ENCODE measurements at regions not wholly inside any gene's neighbourhood (a gene's known extent, or its start where the extent isn't known, plus 50 kb on each side); places are given as distances from the start of the nearest gene placed in this dataset.

GRCh38 chr16:86089334-86089900 lies 190.5 kb downstream of the IRF8 start:
- DNase-seq (ENCODE audit: insufficient read length) (no peak), FAIRE-seq (no peak)
- TF ChIP-seq POLR2A (IDR thresholded peaks at IDR 0.05; ENCODE audit: low read depth, low read length) = no peak
- TF ChIP-seq POLR2AphosphoS5 (IDR thresholded peaks at IDR 0.05; ENCODE audit: low read depth, low read length) = no peak
- TF ChIP-seq TAF1 (IDR thresholded peaks at IDR 0.05; ENCODE audit: borderline replicate concordance, low read depth, low read length) = no peak

DNA sequence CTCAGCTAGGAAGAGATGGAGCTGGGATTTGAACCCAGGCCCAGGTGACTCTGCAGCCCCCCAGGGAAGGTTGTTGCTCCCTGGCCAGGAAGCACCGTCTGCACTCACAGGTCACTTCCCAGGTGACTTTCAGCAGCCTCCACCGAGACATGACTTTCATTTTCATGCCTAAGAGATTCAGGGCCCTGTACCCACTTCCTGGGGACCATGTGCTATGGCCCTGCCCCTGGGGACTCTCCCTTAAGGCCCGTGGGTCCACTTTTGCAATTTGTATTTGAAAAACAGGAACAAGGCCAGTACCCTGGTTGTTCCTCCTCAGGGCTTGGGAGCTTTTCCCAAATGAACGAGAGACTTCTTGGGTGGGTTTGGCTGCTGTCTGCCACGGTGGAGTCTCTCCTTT lies 191.0 kb downstream of the IRF8 start:
- no peak for TF ChIP-seq POLR2AphosphoS5 (IDR thresholded peaks at IDR 0.05; ENCODE audit: low read depth, low read length)
- FAIRE-seq = no peak

DNA sequence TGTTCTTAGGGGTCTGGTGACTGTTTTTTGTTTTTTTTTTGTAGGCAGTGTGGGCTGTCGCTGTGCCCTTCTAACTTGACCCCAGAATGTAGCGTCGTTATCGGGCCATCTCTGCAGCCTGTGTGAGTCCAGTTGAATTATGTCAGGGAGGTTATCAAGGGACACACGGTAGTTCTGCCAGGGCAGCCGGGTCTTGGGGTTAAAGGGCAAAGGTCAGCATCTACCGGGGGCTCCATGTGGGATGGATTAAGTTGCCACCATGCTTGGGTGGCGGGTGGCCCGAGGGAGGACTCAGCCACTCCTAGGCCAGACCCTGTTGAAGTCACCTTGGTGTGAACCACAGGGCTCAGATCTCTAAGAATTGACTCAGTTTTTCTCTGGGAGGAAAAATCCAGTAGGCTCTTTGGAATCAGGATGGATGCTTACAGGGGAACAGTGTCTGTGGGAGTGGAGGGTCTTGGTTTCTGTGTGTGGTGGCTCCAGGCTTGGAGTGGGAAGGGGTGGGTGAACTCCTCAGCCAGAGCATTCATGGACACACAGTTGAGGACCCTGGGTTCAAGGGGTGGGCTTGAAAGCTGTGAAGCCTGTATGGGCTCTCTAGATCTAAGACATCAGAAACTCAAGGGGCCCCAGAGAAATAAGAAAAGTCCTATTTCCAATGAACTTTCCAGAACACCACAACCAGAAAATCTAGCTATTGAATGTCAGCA lies 191.7 kb downstream of the IRF8 start:
- TF ChIP-seq POLR2A (IDR thresholded peaks at IDR 0.05; ENCODE audit: low read depth, low read length) (no peak), TAF1 (IDR thresholded peaks at IDR 0.05; ENCODE audit: borderline replicate concordance, low read depth, low read length) (no peak), POLR2AphosphoS5 (IDR thresholded peaks at IDR 0.05; ENCODE audit: low read depth, low read length) (no peak)
- no peak for FAIRE-seq
- DNase-seq (ENCODE audit: insufficient read length) = no peak

More for the DNA sequence above, 191.0 kb downstream of the IRF8 start:
- DNase-seq (ENCODE audit: insufficient read length) = peak; percentile 37

DNA sequence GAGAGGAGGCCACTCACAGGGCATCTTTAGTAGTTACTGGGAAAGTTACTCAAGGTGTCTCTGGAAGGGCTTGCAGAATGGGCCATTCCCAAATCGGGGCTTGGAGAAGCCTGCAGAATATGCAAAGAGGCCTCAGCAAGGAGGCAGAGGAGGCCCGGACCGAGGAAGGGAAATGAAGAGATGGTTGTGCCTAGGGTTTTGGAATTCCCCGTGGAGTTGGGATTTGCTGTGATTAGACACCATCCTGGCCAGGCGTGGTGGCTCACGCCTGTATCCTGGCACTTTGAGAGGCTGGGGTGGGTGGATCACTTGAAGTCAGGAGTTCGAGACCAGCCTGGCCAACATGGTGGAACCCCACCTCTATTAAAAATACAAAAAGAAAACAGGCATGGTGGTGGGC lies 193.0 kb downstream of the IRF8 start:
- TF ChIP-seq TAF1 (IDR thresholded peaks at IDR 0.05; ENCODE audit: borderline replicate concordance, low read depth, low read length) (no peak), POLR2AphosphoS5 (IDR thresholded peaks at IDR 0.05; ENCODE audit: low read depth, low read length) (no peak), POLR2A (IDR thresholded peaks at IDR 0.05; ENCODE audit: low read depth, low read length) (no peak)
- no peak for FAIRE-seq
- DNase-seq (ENCODE audit: insufficient read length) = no peak

DNA sequence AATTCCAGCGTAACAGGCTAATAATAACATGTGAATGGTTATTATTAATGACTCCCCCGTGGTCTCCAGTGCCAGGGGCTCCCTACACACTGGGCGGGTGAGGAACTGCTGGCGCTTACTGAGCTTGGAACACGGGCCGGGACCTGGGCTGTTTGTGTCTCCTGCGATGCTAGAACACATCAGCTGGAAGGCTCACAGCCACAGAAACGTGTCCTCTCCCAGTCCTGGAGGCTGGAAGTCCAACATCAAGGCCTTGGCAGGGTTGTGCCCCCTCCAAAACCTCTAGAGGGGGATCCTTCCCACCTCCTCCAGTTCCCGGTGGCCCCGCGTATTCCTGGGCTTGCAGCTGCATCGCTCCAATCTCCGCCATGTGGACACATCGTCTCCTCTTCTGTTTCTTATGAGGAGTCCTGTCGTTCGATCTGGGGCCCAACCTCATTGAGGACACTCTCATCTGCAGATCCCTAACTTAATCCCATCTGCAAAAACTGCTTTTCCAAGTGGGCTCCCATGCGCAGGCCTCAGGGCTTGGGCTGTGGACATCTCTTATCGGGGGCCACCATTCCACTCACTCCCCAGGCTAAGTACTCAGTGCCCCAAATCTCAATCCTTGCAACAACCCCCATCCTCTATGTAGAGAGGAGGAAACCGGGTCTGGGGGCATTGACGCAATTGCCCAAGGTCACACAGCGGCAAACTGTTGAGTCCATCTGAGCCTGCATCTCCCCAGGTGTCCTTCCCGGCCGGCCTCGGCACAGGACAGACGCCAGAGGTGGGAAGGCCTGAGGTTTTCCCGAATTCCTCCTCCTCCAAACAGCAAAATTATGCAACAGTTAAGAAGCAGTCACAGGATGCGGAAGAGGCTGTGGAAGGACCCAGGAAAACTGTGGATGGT lies 193.9 kb downstream of the IRF8 start:
- TF ChIP-seq POLR2A (IDR thresholded peaks at IDR 0.05; ENCODE audit: low read depth, low read length) (no peak), TAF1 (IDR thresholded peaks at IDR 0.05; ENCODE audit: borderline replicate concordance, low read depth, low read length) (no peak), POLR2AphosphoS5 (IDR thresholded peaks at IDR 0.05; ENCODE audit: low read depth, low read length) (no peak)
- DNase-seq (ENCODE audit: insufficient read length) = no peak

GRCh38 chr16:86093801-86094750 lies 195.1 kb downstream of the IRF8 start:
- TF ChIP-seq TAF1 (IDR thresholded peaks at IDR 0.05; ENCODE audit: borderline replicate concordance, low read depth, low read length) (no peak), POLR2AphosphoS5 (IDR thresholded peaks at IDR 0.05; ENCODE audit: low read depth, low read length) (no peak), POLR2A (IDR thresholded peaks at IDR 0.05; ENCODE audit: low read depth, low read length) (no peak)
- FAIRE-seq (no peak), DNase-seq (ENCODE audit: insufficient read length) (no peak)

More for the DNA sequence above, 193.9 kb downstream of the IRF8 start:
- no peak for FAIRE-seq

DNA sequence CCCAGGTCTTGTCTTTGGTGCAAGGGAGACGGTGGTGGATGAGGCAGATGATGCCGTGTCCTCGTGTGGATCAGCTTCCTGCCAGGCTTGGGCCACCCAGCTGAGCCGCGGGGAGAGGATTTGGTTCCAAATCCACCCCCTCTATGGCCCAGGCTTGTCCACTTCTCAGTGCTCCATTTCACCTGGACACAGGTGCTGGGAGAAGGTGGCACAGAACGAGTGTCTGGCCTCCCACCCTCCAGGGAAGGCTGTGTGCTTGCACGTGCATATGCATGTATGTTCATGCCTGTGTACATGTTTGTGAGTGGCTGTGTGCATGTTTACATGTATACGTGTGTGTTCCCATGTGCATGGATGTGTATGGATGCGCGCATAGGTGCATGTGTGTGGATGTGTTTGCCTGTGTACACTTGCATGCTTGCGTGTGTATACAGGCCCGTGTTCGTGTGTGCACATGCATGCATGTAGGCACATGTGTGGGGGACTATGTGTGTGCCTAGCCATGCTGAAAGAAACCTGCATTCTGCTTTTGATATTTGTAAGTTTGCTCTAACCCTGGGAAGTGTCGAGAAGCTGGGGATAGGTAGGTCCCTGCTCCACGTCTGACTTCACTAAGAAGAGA lies 196.3 kb downstream of the IRF8 start:
- DNase-seq (ENCODE audit: insufficient read length) = no peak
- FAIRE-seq = no peak

GRCh38 chr16:86095906-86096485 lies 197.0 kb downstream of the IRF8 start:
- DNase-seq (ENCODE audit: insufficient read length) (no peak), FAIRE-seq (no peak)

More for the DNA sequence above, 196.3 kb downstream of the IRF8 start:
- TF ChIP-seq POLR2AphosphoS5 (IDR thresholded peaks at IDR 0.05; ENCODE audit: low read depth, low read length) (no peak), POLR2A (IDR thresholded peaks at IDR 0.05; ENCODE audit: low read depth, low read length) (no peak), TAF1 (IDR thresholded peaks at IDR 0.05; ENCODE audit: borderline replicate concordance, low read depth, low read length) (no peak)

DNA sequence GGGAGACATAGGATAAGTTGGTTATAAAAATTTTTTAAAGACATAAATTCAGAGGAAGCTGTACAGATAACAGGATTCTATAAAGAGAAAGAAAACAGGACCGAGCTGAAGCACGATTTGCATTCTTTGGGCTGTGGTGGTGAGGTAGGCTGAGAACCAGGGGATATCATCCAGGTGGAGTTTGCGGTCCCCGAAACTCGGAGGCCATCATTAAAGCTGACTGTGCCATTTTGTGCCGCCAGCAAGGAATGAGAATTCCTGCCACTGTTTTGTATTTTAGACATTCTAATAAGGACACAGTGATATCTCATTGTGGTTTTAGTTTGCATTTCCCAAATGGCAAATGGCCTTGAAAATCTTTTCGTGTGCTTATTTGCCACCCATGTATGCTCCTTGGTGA lies 197.9 kb downstream of the IRF8 start:
- DNase-seq (ENCODE audit: insufficient read length) (no peak), FAIRE-seq (no peak)
- TF ChIP-seq POLR2AphosphoS5 (IDR thresholded peaks at IDR 0.05; ENCODE audit: low read depth, low read length) (no peak), TAF1 (IDR thresholded peaks at IDR 0.05; ENCODE audit: borderline replicate concordance, low read depth, low read length) (no peak), POLR2A (IDR thresholded peaks at IDR 0.05; ENCODE audit: low read depth, low read length) (no peak)

More at GRCh38 chr16:86095906-86096485, 197.0 kb downstream of the IRF8 start:
- TF ChIP-seq POLR2A (IDR thresholded peaks at IDR 0.05; ENCODE audit: low read depth, low read length) (no peak), TAF1 (IDR thresholded peaks at IDR 0.05; ENCODE audit: borderline replicate concordance, low read depth, low read length) (no peak), POLR2AphosphoS5 (IDR thresholded peaks at IDR 0.05; ENCODE audit: low read depth, low read length) (no peak)

GRCh38 chr16:86099326-86099725 lies 200.4 kb downstream of the IRF8 start:
- FAIRE-seq = no peak
- no peak for DNase-seq (ENCODE audit: insufficient read length)
- TF ChIP-seq TAF1 (IDR thresholded peaks at IDR 0.05; ENCODE audit: borderline replicate concordance, low read depth, low read length) (no peak), POLR2AphosphoS5 (IDR thresholded peaks at IDR 0.05; ENCODE audit: low read depth, low read length) (no peak), POLR2A (IDR thresholded peaks at IDR 0.05; ENCODE audit: low read depth, low read length) (no peak)
